ENCODE measurements at regions not wholly inside any gene's neighbourhood (a gene's known extent, or its start where the extent isn't known, plus 50 kb on each side); places are given as distances from the start of the nearest gene placed in this dataset.

GRCh38 chr10:94235461-94235860 lies 127.3 kb downstream of the NOC3L start:
- TF ChIP-seq, protein P1, sequence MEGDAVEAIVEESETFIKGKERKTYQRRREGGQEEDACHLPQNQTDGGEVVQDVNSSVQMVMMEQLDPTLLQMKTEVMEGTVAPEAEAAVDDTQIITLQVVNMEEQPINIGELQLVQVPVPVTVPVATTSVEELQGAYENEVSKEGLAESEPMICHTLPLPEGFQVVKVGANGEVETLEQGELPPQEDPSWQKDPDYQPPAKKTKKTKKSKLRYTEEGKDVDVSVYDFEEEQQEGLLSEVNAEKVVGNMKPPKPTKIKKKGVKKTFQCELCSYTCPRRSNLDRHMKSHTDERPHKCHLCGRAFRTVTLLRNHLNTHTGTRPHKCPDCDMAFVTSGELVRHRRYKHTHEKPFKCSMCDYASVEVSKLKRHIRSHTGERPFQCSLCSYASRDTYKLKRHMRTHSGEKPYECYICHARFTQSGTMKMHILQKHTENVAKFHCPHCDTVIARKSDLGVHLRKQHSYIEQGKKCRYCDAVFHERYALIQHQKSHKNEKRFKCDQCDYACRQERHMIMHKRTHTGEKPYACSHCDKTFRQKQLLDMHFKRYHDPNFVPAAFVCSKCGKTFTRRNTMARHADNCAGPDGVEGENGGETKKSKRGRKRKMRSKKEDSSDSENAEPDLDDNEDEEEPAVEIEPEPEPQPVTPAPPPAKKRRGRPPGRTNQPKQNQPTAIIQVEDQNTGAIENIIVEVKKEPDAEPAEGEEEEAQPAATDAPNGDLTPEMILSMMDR (IDR thresholded peaks at IDR 0.05), result no peak
- TF ChIP-seq POLR2A (IDR thresholded peaks at IDR 0.05), result no peak

All from testis (tissue), 2 donors.